A673 (cell line): ENCODE measurements at regions not wholly inside any gene's neighbourhood (a gene's known extent, or its start where the extent isn't known, plus 50 kb on each side); places are given as distances from the start of the nearest gene placed in this dataset.
A peak's percentile ranks its signal among the peaks of the same experiment; 100 is the strongest.

Experiments used
- BruUV-seq: library from RNA; stranded (reverse); fragments of 400-500 nt; replicated peaks from 2 replicates; lab custom pipeline; 2021; lab: Mats Ljungman, UMichigan
- CTCF ChIA-PET: fragments of 300-600 bp; sonication (Branson Sonifier 250); formaldehyde crosslinking; loops from one replicate; lab custom pipeline; 2022; ENCODE audit warnings: antibody characterized with exemption; lab: Charles Lee
- POLR2A ChIA-PET: fragments of 300-600 bp; sonication (Branson Sonifier 250); formaldehyde crosslinking; loops from one replicate; lab custom pipeline; 2022; ENCODE audit warnings: antibody characterized with exemption; ENCODE audit not compliant: low non-redundant PET; lab: Charles Lee
- DNase-seq: peaks from one replicate; pipeline ENCODE4 v3.0.0-alpha.2; 2015; ENCODE audit warnings: low spot score
- H3K27ac ChIP-seq: fragments of 200-600 bp; sonication (generic); 2 replicates; pipeline ENCODE4 v1.5.1; 2016; ENCODE audit warnings: mixed run types, low read depth, mild to moderate bottlenecking, mixed read lengths, antibody characterized with exemption, low read length; ENCODE audit not compliant: poor library complexity, severe bottlenecking
- H3K27me3 ChIP-seq: fragments of 200-600 bp; sonication (generic); replicated peaks from 2 replicates; pipeline ENCODE4 v1.6.1; 2017; ENCODE audit warnings: mixed run types, low read depth, mild to moderate bottlenecking, mixed read lengths, antibody characterized with exemption, low read length; ENCODE audit not compliant: insufficient read depth, poor library complexity
- H3K36me3 ChIP-seq: fragments of 200-600 bp; sonication (generic); 2 replicates; pipeline ENCODE4 v1.6.1; 2016; ENCODE audit warnings: mixed run types, mild to moderate bottlenecking, mixed read lengths, antibody characterized with exemption, low read length; ENCODE audit not compliant: insufficient read depth, poor library complexity, severe bottlenecking
- H3K4me1 ChIP-seq: fragments of 200-600 bp; sonication (generic); 2 replicates; pipeline ENCODE4 v1.6.1; 2017; ENCODE audit warnings: mixed run types, mild to moderate bottlenecking, mixed read lengths, antibody characterized with exemption, low read length; ENCODE audit not compliant: insufficient read depth, poor library complexity, severe bottlenecking
- H3K4me3 ChIP-seq: fragments of 200-600 bp; sonication (generic); 2 replicates; pipeline ENCODE4 v1.5.1; 2016; ENCODE audit warnings: low read depth, mixed run types, mild to moderate bottlenecking, mixed read lengths, low read length; ENCODE audit not compliant: poor library complexity, severe bottlenecking
- H3K9me3 ChIP-seq: fragments of 200-600 bp; sonication (generic); 2 replicates; pipeline ENCODE4 v1.6.1; 2016; ENCODE audit warnings: mixed run types, low read depth, mild to moderate bottlenecking, mixed read lengths, antibody characterized with exemption, low read length; ENCODE audit not compliant: poor library complexity, severe bottlenecking
- EZH2 ChIP-seq: fragments of 200-600 bp; sonication (generic); IDR thresholded peaks from 2 replicates; pipeline ENCODE4 v1.6.1; 2017; ENCODE audit warnings: borderline replicate concordance, low read depth, mild to moderate bottlenecking, mixed read lengths, antibody characterized with exemption, low read length; ENCODE audit not compliant: poor library complexity, severe bottlenecking
- intact Hi-C: fragments of 100-400 bp; cut with micrococcal nuclease; formaldehyde crosslinking; loops from one replicate; pipeline ENCODE4 v1.10.0; 2022; ENCODE audit not compliant: unreplicated experiment
- TF ChIP-seq, protein P1 (sequence below): fragments of 300-800, 200-600 bp; sonication (generic); conservative IDR thresholded peaks from 2 replicates; pipeline ENCODE4 v1.5.1; 2017; ENCODE audit warnings: low read depth, mild to moderate bottlenecking, antibody characterized with exemption, low read length, moderate library complexity, mixed read lengths

DNA sequence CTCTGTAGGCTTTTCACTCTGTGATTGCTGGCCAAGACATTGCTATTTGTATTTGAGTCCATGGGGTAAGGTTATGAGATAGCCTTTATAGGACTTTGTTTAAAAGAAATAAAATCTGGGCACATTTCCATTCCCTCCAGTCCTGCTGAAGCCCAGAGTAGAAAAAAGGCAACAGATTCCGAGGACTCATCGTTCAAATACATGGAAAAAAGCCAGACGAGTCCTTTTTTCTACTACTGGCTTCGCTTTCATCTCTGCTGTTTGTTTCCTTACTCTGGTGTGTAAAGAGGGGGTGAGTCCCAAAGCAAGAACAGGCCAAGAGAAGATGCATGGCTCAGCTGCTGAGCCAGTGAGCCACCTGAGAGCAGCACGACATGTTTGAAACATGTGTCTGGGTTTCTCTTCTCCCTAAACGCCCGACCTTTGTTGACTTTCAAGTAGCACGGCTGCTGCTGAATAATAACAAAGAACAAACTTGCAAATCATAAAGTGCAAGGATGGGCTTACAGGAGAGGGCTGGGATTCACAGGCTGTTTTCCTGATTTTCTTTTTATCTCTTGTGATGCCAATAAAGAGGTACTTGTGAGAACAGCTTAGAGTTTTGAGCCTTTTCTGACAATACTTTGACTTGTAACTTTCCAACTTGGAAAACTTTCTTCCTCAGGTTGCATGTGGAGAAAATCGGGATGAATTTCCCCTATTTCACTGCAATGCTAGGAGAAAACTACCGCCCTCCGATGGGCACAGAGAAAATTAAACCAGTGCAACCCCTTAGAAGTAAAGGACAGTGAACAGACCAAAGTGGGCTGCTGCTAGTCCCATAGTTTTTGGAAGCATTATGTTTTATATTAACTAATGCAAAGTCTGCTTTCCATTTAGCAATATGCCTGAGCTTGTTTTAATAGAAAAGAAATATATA is 195.2 kb upstream of the RAG2 start:
- TF ChIP-seq, protein P1, sequence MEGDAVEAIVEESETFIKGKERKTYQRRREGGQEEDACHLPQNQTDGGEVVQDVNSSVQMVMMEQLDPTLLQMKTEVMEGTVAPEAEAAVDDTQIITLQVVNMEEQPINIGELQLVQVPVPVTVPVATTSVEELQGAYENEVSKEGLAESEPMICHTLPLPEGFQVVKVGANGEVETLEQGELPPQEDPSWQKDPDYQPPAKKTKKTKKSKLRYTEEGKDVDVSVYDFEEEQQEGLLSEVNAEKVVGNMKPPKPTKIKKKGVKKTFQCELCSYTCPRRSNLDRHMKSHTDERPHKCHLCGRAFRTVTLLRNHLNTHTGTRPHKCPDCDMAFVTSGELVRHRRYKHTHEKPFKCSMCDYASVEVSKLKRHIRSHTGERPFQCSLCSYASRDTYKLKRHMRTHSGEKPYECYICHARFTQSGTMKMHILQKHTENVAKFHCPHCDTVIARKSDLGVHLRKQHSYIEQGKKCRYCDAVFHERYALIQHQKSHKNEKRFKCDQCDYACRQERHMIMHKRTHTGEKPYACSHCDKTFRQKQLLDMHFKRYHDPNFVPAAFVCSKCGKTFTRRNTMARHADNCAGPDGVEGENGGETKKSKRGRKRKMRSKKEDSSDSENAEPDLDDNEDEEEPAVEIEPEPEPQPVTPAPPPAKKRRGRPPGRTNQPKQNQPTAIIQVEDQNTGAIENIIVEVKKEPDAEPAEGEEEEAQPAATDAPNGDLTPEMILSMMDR, result peak; percentile 84
- no peak for TF ChIP-seq EZH2
- H3K4me1 ChIP-seq, result no peaks in the 10 kb centered on the region
- no peak overlapping the region for H3K27ac ChIP-seq
- no TSS peak for BruUV-seq
- no peaks in the 10 kb centered on the region for H3K36me3 ChIP-seq
- H3K9me3 ChIP-seq, result no peaks in the 10 kb centered on the region
- peak; percentile 59 for DNase-seq
- ChIA-PET POLR2A (no interaction called here), CTCF (interaction anchor here (0.5 kb wide), 1 partner anchor 1276 kb away, joined by 3 read pairs; no protein-coding TSS in a partner anchor)
- intact Hi-C loops, result no loop called here
- H3K4me3 ChIP-seq, result no peak overlapping the region
- no peaks in the 10 kb centered on the region for H3K27me3 ChIP-seq

DNA sequence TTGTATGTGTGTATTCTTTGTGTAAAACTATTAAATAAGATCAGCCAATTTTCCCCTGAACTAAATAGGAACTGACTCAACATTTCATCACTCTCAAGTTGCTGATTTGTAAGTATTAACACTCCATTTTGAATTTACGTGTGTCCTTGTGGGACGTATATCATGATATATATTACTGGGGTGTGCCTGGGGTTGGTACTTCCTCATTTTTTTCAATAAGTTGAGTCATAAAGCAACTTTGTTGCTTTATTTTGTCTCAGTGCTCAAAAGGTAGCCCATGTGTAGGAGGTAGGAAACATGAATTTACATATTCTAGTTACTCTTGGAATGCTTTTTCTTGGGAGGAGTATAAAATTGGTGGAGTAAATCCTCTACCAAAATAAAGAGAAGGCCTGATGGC is 193.9 kb upstream of the RAG2 start:
- Histone ChIP-seq H3K36me3 (no peaks in the 10 kb centered on the region), H3K27ac (no peak overlapping the region), H3K4me1 (no peaks in the 10 kb centered on the region), H3K9me3 (no peaks in the 10 kb centered on the region), H3K27me3 (no peaks in the 10 kb centered on the region), H3K4me3 (no peak overlapping the region)
- TF ChIP-seq, protein P1, result no peak
- no peak for TF ChIP-seq EZH2
- intact Hi-C loops, result no loop called here
- DNase-seq, result no peak
- BruUV-seq, result no TSS peak
- ChIA-PET POLR2A (no interaction called here), CTCF (no interaction called here)

DNA sequence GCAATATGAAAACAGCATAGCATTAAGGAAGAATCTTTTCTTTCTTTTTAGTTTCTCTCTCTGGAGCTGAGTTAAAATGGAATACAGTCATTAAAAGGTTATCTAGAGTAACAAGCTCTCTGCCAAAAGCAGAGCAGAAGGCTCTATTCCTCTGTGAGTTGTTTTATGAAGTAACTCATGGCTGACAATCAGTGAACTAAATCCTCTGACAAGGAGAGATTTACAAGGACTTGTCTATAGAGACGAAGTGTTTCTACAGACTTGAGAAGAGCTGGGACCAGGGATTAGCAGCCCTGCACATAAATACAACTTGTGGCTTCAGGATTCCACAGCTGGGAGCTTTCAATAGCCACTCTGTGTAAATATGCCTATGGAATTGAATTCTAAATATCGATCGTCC is 192.5 kb upstream of the RAG2 start:
- Histone ChIP-seq H3K9me3 (no peaks in the 10 kb centered on the region), H3K27me3 (no peaks in the 10 kb centered on the region), H3K36me3 (no peaks in the 10 kb centered on the region), H3K4me1 (no peaks in the 10 kb centered on the region), H3K4me3 (no peak overlapping the region), H3K27ac (no peak overlapping the region)
- intact Hi-C loops, result no loop called here
- no peak for TF ChIP-seq EZH2
- CTCF ChIA-PET, result no interaction called here
- POLR2A ChIA-PET, result no interaction called here
- no peak for DNase-seq
- BruUV-seq, result no TSS peak

DNA sequence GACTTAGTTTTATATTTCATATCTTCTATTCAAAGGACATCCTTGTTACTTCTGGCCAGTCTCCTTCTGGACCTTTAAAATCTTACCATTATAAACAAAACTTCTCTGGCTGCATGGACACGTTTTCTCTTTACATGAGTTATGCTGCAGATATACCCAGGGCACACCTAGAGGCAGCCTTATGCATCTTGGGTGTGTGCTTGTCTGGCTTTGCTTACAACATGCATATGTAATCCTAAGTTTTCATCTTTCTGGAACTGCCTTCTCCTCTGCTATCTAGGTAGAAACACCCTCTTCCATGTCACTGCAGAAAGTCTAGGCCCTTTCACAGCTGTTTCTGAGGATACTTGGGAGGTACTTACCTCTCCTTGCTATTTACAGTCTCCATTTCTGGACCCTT is 185.8 kb upstream of the RAG2 start:
- H3K36me3 ChIP-seq, result no peaks in the 10 kb centered on the region
- TF ChIP-seq, protein P1, result no peak
- TF ChIP-seq EZH2, result no peak
- H3K27me3 ChIP-seq, result no peaks in the 10 kb centered on the region
- no peaks in the 10 kb centered on the region for H3K9me3 ChIP-seq
- no peaks in the 10 kb centered on the region for H3K4me1 ChIP-seq
- no TSS peak for BruUV-seq
- no peak overlapping the region for H3K4me3 ChIP-seq
- intact Hi-C loops, result no loop called here
- ChIA-PET POLR2A (no interaction called here), CTCF (interaction anchor here (0.9 kb wide), 1 partner anchor 35 kb away, joined by 3 read pairs; no protein-coding TSS in a partner anchor)
- no peak overlapping the region for H3K27ac ChIP-seq
- DNase-seq, result no peak
